ENCODE measurements at regions not wholly inside any gene's neighbourhood (a gene's known extent, or its start where the extent isn't known, plus 50 kb on each side); places are given as distances from the start of the nearest gene placed in this dataset.

DNA sequence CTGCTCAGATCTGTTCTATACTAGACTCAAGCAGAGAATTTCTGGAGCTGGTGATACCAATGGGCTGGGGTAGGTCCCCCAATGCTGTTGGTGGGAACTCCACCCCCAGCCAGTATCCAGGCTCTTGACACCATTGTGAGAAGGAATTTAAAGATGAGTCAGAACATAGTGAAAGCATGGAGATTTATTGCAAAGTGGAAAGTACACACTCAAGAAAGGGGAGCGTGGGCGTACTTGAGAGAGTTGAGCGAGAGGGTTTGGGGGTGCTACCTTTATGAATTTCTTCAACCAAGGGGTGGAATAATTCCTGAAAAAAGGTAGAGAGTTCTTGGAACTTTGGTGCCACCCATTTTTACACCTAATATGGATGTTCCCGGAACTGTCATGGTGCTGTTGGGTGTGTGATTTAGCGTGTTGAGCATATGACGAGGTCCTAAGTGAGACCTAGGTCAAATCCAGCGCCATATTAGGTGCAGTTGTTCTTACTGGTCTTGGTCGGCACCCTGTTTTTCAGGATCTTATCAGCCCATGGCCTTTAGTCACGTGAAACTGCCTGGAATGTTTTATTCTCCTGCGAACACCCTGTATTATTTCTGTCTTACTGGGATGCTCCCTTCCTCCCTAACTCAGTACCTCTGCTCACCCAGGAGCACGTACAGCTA is 122.0 kb upstream of the AHR start:
- peak; percentile 27 for DNase-seq (ENCODE audit: low read depth)

DNA sequence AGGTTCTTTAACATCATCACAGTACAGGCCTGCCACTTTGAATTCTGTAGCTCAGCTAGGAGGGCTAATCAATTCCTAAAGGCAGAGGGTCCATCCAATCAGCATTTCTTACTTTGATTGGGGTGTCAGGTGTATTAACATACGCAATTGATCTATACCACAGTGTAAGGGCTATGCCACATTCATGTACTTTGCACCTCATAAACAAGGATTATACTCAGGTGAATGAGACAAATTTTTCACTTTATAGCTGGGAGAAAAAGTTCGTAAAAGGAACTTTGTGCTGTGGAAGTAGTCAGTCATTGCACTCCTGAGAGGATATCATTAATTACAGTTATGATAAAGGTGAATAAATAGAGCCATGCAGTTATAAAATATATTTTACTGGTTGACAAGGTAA is 119.9 kb upstream of the AHR start:
- DNase-seq (ENCODE audit: low read depth) = no peak

DNA sequence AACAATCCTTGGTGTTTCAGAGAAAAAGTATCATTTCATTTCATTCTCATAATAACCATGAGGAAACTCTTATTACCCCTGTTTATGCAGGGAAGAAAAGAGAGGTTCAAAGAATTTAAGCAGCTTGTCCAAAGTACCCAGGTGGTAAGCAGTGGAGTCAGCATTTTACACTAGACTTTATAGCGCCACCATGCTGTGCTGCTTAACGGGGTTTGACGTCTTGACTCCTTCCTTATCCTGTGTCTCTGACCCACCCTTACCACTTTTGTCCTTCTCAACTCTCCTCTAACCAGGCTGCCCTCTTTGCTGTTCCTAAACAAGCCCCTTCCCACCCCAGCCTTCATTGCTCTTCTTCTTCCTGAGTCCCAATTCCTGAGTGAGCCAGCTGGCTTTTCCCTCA is 117.0 kb upstream of the AHR start:
- no peak for DNase-seq (ENCODE audit: low read depth)

DNA sequence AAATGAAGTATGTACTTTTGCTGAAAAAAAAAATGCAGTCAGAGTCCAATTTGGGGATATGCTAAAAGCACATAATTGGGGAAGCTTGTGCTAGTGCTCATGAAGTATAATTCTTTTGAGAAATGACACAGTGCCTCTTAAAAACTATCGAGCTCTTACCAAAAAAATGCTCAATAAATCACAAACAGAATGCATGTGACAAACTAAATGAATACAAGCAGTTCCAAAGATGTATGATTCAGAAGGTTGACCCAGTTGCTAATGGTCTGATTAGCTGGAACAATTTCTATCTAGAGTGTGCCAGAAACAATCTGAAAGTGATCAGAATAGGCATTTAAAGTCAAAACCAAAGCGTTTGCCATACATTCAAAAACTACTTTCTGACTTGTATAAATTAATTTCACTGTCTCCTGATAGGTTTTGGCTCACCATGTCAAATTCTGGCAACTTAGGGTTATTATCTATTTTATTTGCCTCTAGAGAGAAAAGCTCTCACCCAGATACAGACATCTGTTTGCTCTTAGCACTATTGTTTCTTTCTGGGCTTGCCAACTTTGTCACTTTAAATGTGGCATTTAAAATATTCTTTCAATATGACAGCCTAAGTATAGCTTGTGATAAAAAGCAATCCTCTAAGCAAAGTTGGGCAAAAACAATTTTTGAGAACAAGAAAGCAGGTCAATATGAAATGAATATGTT is 114.7 kb upstream of the AHR start:
- DNase-seq (ENCODE audit: low read depth) = peak; percentile 27

DNA sequence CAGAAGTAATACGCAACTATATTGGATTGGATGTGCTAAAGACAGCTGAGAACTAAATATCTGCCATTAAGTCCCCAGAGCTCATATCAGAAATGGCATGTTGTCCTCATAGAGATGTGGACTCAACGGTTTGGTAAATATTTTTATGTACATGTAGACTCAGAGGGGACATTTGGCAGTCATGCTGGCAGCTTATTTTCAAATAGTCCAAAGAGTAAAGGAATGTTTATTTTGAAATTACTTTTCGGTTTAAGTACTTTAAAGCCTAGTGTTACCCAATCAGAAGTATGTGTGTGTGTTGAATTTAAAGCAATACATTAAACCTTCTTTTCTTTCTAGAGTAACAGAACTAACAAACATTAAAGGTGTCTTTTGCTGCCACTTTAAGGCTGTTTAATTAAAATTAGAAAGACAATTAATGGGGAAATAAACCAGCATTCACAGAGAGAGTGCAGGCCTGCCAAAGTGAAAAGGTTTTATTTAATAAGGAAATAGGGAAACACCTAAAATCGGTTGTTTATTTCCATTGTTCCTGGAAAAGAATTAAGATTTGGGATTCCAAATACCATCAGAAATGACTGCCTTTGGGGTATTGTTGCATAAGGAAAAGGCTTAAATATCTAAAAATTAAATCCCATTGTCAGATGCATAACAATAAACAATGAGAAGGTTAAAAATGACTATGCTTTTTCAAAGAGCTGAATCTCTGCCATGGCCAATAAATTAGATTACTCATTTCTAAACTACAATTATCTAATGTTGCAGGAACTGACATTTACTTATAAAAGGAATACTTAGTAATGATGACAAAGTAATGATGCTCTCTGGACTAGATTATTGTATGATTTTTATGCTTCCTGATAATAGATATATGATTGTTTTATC is 113.4 kb upstream of the AHR start:
- DNase-seq (ENCODE audit: low read depth) = peak; percentile 11

DNA sequence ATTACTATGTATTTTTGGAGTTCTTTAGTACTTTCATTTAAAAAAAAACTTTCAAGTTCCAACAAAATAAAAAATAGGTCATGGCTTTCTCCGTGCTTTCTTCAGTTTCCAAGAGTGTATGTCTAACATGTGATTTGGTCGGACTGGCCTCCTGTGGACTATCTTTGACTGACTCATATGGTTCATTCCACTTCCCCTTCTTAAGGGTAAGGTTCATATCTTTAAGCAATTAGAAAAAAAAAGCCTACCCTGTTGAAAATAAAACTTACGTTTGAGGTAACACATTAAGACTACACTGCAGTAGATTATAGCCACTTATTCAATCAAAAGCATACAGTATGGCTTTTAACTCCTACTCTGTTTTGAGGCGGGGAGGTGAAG is 112.8 kb upstream of the AHR start:
- peak; percentile 65 for DNase-seq (ENCODE audit: low read depth)

DNA sequence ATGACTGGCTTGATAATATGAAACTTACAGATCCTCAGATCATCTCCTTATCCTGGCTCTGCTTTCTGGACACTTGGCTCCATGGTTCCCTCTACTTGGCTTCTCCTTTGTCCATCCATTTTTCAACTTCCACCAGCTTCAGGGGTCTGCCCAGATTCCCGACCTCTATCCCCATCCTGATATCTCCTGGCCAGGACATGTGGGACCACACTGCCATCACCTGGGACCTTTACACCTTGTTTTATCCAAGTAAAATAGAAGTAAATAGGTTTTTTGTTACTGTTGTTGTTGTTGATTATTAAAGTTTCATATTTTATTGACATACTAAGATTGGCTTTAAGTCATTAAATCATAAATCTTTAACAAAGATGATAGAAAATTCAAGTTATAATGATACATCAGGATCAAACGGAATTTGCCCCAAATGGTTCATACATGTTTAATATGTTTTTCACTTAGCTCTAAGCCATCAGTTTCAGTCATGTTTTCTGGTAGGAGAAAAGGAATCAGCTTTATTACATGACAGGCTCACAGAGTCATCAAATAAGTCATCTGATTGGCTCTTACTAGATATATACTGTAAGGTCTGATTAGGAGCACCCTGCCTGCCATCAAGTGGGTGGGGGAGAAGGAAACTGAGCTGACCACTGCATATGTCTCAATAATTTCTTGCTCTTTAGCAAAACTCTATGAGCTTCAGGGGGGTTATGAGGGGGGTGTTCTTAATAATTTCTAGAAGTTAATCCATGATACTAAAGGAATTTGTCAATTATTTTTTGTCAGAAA is 111.5 kb upstream of the AHR start:
- no peak for DNase-seq (ENCODE audit: low read depth)

DNA sequence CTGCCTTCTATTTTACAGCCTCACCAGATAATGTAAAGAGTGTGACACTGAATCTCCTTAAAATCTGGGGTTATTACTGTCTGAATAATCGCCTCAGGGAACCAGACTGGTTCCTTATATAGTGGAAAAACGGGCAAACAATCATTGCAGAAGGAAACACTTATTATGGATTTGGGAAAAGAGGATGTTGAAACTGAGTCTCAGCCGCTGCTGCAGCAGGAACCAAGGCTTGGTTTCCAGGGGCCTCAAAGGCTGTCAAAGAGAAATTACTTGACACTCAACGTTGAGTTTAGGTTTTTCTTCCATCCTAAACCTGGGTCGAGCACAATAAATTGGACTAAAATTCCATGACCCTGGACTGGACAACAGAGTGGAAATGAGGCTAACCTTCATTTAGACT is 103.8 kb upstream of the AHR start:
- DNase-seq (ENCODE audit: low read depth) = no peak

DNA sequence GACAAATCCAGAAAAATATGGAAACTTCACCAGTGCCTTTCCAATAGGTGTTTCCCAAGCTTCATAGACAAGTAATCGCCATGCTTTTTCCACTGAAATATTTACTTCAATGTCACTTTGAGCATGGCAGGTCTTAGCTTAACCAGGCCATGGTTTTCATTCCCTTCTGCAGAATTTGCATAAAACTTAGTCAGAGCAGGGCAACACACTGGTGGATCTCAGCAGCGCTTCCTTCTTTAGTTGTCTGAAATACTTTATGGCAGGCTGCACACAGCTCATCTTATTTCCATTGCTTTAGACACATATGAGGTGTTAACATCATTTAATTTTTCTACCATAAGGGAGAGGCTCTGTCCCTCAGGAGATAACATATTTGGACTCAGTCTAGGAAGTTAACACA is 102.9 kb upstream of the AHR start:
- DNase-seq (ENCODE audit: low read depth) = no peak

DNA sequence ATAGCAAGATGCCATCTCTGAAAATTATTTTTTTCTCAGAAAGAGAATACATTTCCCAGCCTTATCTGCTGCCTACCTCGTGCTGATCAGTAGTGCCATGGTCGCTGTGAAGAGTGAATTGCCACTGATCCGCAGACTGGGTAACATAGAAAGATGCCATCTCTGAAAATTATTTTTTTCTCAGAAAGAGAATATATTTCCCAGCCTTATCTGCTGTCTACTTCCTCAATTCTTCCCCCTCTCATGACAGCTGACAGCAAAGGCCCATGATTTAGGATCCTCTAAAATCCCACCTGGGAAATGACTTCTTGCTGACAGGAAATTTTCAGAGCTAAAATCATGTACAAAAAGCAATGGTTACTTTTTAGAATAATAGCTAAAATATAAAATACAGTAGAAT is 92.5 kb upstream of the AHR start:
- DNase-seq (ENCODE audit: low read depth) = no peak

DNA sequence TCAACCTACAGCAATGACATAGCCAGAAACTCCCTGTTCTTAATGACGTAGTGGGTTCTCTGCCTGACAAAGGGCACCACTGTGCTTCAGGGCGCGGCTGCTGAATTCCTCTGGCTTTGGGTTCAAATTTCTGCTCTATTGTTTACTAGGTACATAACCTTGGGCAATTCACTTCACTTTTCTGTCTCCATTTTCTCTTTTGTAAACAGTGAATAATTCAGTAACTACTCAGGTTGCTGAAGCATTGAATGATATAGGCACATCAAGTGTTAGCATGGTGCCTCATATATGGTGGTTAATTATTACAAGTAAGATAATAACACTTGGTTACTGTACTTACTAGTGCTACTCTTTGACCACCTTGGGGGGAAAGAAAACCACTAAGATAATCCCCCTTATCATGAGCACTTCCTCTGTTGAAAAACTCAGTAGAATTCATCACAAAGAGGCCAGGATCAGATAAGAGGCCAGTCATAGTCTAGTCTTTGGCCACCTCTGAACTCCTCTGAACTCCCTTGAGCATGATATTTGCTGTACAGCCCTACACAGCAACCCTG is 92.0 kb upstream of the AHR start:
- DNase-seq (ENCODE audit: low read depth) = peak; percentile 13

DNA sequence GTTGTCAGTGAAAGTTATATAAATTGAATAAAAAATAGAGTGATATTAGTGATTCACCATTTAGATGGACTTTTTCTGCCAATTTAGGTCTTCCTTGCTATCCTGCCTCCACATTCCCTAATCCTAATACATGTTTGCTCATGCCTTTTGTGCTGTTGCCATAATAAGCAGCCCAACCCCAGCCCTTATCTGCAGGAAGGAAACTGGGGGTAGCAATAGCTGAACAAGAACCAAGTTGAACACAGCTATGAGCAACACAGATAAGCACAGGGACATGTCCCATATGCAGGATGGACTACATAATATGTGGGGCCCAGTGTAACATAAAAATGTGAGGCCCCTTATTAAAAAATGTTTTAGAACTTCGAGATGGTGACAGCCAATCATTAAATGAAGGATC is 91.2 kb upstream of the AHR start:
- DNase-seq (ENCODE audit: low read depth) = no peak

DNA sequence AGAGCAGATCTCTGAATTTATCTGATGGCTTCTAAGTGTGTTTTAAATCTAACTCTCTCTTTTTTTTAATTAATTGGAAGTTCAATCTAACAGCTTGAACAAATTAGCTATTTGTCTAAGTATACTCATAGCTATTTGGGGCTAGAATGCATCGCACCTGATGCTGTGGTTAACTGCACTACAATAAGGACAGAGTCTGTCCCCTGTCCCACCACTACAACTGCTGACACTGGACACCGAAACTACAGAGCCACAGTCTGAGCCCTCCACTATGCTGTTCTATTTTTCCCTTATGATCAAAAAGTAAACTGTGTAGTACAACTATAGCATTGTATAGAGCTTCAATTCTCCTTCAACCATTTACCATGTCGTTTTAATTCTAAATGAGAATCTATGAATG is 89.4 kb upstream of the AHR start:
- DNase-seq (ENCODE audit: low read depth) = no peak

DNA sequence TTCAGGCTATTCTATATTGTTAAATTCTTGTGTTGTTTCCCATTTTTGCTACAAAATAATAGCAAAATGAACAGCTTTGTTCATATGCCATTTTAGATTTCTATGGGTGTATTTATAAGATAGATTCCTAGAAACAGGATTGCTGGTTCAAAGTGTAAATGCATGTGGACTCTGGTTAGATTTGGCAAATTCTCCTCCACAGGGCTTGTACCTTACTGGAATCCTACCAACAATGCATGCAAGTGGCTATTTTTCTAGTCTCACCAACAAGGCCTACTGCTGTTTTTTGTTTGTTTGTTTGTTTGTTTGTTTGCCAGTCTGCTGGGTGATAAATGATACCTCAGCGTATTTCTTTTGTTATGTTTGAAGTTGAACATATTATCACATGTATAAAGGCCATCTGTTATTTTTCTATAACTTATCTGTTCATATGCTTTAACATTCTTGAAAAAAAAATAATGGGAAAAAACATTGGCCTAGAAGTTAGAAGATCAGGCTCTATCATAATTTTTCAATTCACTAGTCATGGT is 87.1 kb upstream of the AHR start:
- no peak for DNase-seq (ENCODE audit: low read depth)

DNA sequence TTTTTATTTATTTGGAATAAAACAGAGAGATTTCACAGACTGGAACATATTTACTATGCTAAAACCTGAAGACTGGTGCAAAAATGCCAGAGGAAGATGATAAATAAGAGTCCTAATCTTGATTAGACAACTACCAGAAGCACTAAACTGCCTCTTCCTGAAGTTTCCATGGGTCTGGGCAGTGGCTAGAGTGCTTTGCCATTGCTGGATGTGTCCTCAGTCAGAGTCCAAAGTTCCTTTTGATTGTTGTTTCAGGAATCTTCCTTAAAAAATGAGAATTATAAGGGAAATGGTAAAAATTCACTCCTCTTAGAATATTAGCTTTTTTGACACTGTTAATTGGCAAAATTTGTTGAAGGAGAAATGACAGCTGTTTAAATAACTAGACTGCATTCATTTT is 86.3 kb upstream of the AHR start:
- no peak for DNase-seq (ENCODE audit: low read depth)

DNA sequence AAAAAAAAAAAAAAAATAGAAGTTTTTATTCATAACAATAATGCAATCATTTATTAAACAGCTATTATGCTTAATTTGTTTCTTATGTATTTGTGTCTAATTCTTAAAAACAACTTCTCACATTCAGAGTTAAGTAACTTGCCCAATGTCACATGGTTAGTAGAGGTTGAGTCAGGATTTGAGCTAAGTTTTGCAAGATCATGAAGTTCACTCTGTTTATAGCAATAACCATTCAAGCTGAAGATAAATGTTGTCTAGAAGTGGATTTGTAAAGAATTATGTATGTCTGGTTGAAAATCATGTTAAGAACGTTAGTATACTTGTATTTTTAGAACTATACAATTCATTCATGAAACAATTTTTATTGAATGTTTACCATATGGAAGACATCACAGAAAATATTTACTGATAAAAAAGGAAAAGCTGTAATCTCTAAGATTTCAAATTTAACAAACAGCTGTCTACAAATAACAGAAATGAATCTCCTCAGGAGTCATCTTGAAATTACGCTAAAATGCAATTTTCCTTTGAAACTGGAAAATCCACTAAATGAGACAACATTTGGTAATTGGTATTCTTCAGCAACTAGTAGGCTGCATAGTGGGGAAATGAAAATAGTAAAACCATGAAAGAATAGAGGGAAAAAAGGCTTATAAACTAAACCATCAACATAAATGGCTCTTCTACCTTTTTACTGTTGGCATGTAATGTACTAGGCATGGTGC is 70.5 kb upstream of the AHR start:
- DNase-seq (ENCODE audit: low read depth) = peak; percentile 89

DNA sequence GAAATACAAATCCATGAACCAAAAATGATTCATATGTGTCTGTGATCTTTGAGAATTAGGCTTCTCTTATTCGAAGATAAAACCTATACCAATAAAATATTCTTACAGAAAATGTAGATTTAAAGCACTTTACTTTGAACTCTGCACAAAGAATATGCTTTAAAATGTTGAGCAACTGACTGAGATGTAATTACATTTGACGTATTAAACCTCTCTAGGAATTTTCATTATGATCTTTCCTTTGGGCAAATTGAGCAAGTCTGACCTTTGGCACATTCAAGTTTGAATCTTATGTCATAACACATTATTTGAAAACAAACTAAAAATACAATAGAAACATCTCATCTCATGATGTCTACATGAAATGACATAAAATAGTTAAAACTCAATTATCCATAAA is 69.2 kb upstream of the AHR start:
- DNase-seq (ENCODE audit: low read depth) = peak; percentile 25

DNA sequence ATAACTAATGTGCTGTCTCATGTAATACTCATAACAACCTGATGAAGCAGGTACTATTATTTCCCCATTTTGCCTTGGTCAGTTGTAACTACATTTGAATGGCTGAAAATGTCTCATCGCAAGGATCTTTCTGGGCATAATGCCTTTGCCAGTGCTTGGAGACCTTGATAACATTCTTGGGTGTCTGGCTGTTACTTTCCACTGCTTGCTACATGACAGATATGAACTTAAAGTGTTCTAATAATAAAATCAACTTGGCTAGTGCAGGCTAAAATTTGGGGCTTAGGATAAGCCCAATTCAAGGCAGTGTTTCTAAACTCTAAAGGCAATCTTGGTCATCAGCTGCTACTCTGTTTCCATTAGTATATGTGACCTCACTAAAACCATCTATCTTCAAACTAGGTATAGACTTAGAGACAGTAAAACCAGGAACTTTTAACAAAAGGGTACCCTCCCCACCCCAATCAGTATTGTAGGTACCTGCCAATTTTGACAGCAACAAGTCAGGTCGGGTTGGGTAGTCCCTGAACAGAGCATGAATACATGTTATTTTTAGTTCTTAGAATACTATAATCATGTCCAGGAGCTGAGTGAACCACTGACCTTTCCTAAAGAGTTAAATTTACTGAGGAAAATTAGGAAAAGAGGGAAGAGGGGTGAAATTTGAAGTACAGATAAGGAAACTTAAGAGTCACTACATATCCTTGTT is 68.2 kb upstream of the AHR start:
- no peak for DNase-seq (ENCODE audit: low read depth)

DNA sequence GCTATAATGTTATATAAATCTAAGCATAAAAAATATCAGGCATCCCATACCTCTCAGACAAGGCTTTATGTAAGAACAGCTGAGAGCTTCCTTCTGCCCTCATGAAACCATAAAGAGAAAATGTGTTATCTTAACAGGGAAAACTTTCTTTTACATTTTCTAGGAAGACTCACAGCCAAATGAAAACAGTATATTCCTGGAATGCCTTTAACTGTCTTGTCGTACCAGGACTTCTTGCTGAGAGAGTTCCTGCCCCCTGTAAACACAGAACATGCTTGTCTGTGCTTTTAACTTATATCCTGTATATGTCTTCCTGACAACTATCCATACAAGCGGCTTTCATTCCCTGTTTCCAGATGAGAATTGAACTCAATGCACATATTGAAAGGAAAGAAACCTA is 64.8 kb upstream of the AHR start:
- DNase-seq (ENCODE audit: low read depth) = no peak

DNA sequence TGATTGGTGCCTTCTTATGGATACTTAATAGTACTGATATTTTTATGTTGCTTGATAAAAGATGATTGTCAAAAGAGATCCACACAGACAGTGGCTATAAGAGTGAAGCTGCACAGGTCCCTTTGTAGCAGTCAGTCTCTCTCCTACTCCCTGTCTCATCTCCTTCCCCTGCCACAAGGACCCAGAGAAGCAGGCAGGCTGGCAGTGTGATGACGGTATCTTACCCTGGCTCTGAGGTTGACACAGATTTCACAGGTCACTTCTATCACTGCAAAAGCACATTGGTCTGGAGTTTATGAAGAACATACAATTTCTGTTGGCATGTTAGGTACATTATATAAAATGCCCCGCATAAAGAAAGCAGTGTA is 64.4 kb upstream of the AHR start:
- DNase-seq (ENCODE audit: low read depth) = peak; percentile 21

Measured in amniotic epithelial cell (primary cell).